Dermis microvascular lymphatic vessel endothelial cell (primary cell): ENCODE measurements at regions not wholly inside any gene's neighbourhood (a gene's known extent, or its start where the extent isn't known, plus 50 kb on each side); places are given as distances from the start of the nearest gene placed in this dataset.

Experiments
- DNase-seq, 2 donors: peaks; one replicate each; pipeline versions ENCODE4 v3.0.0 to v3.0.0-alpha.2; 2010; ENCODE audit warnings: low read depth in 2 of 2

- no peak for DNase-seq
These were observed 51.1 kb upstream of the BEGAIN start for GRCh38 chr14:100638211-100638855.

GRCh38 chr14:100639280-100639679 lies 52.1 kb upstream of the BEGAIN start:
- no peak for DNase-seq

- no peak for DNase-seq
These were observed 53.5 kb upstream of the BEGAIN start for GRCh38 chr14:100640471-100641273.

- DNase-seq: no peak
These were observed 54.1 kb upstream of the BEGAIN start for GRCh38 chr14:100641274-100641860.

- DNase-seq: no peak
These were observed 56.2 kb upstream of the BEGAIN start for GRCh38 chr14:100643426-100643825.

GRCh38 chr14:100644383-100644782 lies 57.2 kb upstream of the BEGAIN start:
- DNase-seq: peak; percentile 20 to 51

GRCh38 chr14:100644784-100645183 lies 57.6 kb upstream of the BEGAIN start:
- DNase-seq: no peak

- peak; percentile 73 to 83 for DNase-seq
These were observed 58.2 kb upstream of the BEGAIN start for GRCh38 chr14:100645196-100645981.

- DNase-seq: no peak
These were observed 58.7 kb upstream of the BEGAIN start for GRCh38 chr14:100645982-100646314.

- DNase-seq: no peak
These were observed 61.4 kb upstream of the BEGAIN start for GRCh38 chr14:100648474-100649172.

GRCh38 chr14:100649173-100649519 lies 61.9 kb upstream of the BEGAIN start:
- peak in 1 of 2 donors; percentile 29 for DNase-seq

GRCh38 chr14:100651999-100652508 lies 64.8 kb upstream of the BEGAIN start:
- DNase-seq: no peak

GRCh38 chr14:100652744-100653143 lies 65.5 kb upstream of the BEGAIN start:
- no peak for DNase-seq

GRCh38 chr14:100653409-100653808 lies 66.2 kb upstream of the BEGAIN start:
- no peak for DNase-seq

GRCh38 chr14:100654025-100654813 lies 67.0 kb upstream of the BEGAIN start:
- DNase-seq: no peak

GRCh38 chr14:100654814-100655740 lies 67.9 kb upstream of the BEGAIN start:
- DNase-seq: peak in 1 of 2 donors; percentile 18

- DNase-seq: no peak
These were observed 68.5 kb upstream of the BEGAIN start for GRCh38 chr14:100655741-100656085.

- no peak for DNase-seq
These were observed 69.7 kb upstream of the DLK1 start for GRCh38 chr14:100656996-100657395.

- DNase-seq: no peak
These were observed 68.9 kb upstream of the DLK1 start for GRCh38 chr14:100657780-100658179.
